HCT116 (cell line): ENCODE measurements at regions not wholly inside any gene's neighbourhood (a gene's known extent, or its start where the extent isn't known, plus 50 kb on each side); places are given as distances from the start of the nearest gene placed in this dataset.

Experiments
- ATAC-seq: fragments of 200-7000 bp; cut with Tn5 transposase; 2 replicates; pipeline ENCODE4 v1.9.1; 2020; ENCODE audit warnings: mild to moderate bottlenecking, moderate library complexity
- BruUV-seq: library from RNA; stranded (reverse); fragments of 400-500 nt; replicated peaks from 2 replicates; lab custom pipeline; 2021; lab: Mats Ljungman, UMichigan
- CTCF ChIA-PET: fragments of 300-600 bp; sonication (Branson Sonifier 250); formaldehyde crosslinking; loops from one replicate; lab custom pipeline; 2021; ENCODE audit warnings: antibody characterized with exemption; lab: Charles Lee
- POLR2A ChIA-PET: fragments of 300-600, 350-600 bp; sonication (Branson Sonifier 250); formaldehyde crosslinking; loops from one replicate; lab custom pipeline; 2021; ENCODE audit warnings: antibody characterized with exemption; lab: Charles Lee
- RAD21 ChIA-PET, 2 experiments: fragments of 300-600 bp; sonication (Branson Sonifier 250); formaldehyde crosslinking; loops; one replicate each; lab custom pipeline; 2023; ENCODE audit warnings: low total read pairs in 2 of 2; ENCODE audit not compliant: uncharacterized antibody in 2 of 2, unreplicated experiment in 2 of 2, low non-redundant PET in 1 of 2; lab: Charles Lee
- DNase-seq: peaks from one replicate; pipeline ENCODE4 v3.0.0-alpha.2; 2010; ENCODE audit warnings: low read depth, low spot score
- H2AFZ ChIP-seq: fragments of 200-600 bp; shearing (Covaris generic), sonication (generic); 2 replicates; pipeline ENCODE4 v1.6.1; 2017; ENCODE audit warnings: low read depth, mixed run types, mixed read lengths, antibody characterized with exemption, low read length; ENCODE audit not compliant: poor library complexity, severe bottlenecking
- H3K27ac ChIP-seq: 2 replicates; pipeline ENCODE4 v1.5.1; 2012; ENCODE audit warnings: low read depth, low read length
- H3K27me3 ChIP-seq: fragments of 200-600 bp; sonication (generic); 2 replicates; pipeline ENCODE4 v1.6.1; 2016; ENCODE audit warnings: mixed run types, low read length, mixed read lengths; ENCODE audit not compliant: insufficient read depth
- H3K36me3 ChIP-seq, 2 experiments: fragments of 200-500 bp in 1 of 2; fragments of 200-600 bp in 1 of 2; sonication (Bioruptor generic) in 1 of 2; sonication (generic) in 1 of 2; 2 replicates each; pipeline versions ENCODE4 v1.5.1 to v1.6.1; 2014 to 2016; ENCODE audit warnings: low read length in 2 of 2, inconsistent platforms in 1 of 2, mixed read lengths in 1 of 2, mixed run types in 1 of 2; ENCODE audit not compliant: insufficient read depth in 2 of 2, control insufficient read depth in 1 of 2
- H3K4me1 ChIP-seq, 2 experiments: fragments of 200-600 bp in 1 of 2; sonication (generic) in 1 of 2; 2 replicates each; pipeline versions ENCODE4 v1.5.1 to v1.6.1; 2012 to 2017; ENCODE audit warnings: low read length in 2 of 2, inconsistent platforms in 1 of 2, mild to moderate bottlenecking in 1 of 2, mixed read lengths in 1 of 2, mixed run types in 1 of 2, moderate library complexity in 1 of 2; ENCODE audit not compliant: insufficient read depth in 2 of 2, control insufficient read depth in 1 of 2
- H3K4me2 ChIP-seq: fragments of 200-600 bp; sonication (generic); 2 replicates; pipeline ENCODE4 v1.6.1; 2017; ENCODE audit warnings: mixed run types, low read length, mixed read lengths
- H3K4me3 ChIP-seq, 2 experiments: fragments of 200-600 bp in 1 of 2; sonication (generic) in 1 of 2; replicated peaks in 1 of 2; 2 replicates each; pipeline ENCODE4 v1.5.1; 2011 to 2016; ENCODE audit warnings: low read length in 2 of 2, control low read depth in 1 of 2, low read depth in 1 of 2, mild to moderate bottlenecking in 1 of 2, mixed read lengths in 1 of 2, mixed run types in 1 of 2
- H3K79me2 ChIP-seq: fragments of 200-600 bp; sonication (generic); 2 replicates; pipeline ENCODE4 v1.6.1; 2017; ENCODE audit warnings: mild to moderate bottlenecking, mixed run types, low read length, moderate library complexity, mixed read lengths; ENCODE audit not compliant: insufficient read depth
- H3K9ac ChIP-seq: fragments of 200-600 bp; sonication (generic); 2 replicates; pipeline ENCODE4 v1.6.1; 2016; ENCODE audit warnings: low read length, mixed read lengths
- H3K9me2 ChIP-seq: fragments of 200-600 bp; sonication (generic), shearing (Covaris generic); 2 replicates; pipeline ENCODE4 v1.6.1; 2017; ENCODE audit warnings: mixed run types, mild to moderate bottlenecking, moderate library complexity; ENCODE audit not compliant: insufficient read depth
- H3K9me3 ChIP-seq, 2 experiments: fragments of 200-500 bp in 1 of 2; fragments of 200-600 bp in 1 of 2; sonication (Bioruptor generic) in 1 of 2; sonication (generic) in 1 of 2; 2 replicates each; pipeline ENCODE4 v1.6.1; 2014 to 2017; ENCODE audit warnings: low read length in 2 of 2, mixed read lengths in 2 of 2, inconsistent platforms in 1 of 2, low read depth in 1 of 2, mild to moderate bottlenecking in 1 of 2, mixed run types in 1 of 2, moderate library complexity in 1 of 2; ENCODE audit not compliant: control insufficient read depth in 1 of 2, insufficient read depth in 1 of 2
- H4K20me1 ChIP-seq: fragments of 200-600 bp; sonication (generic), shearing (Covaris generic); 2 replicates; pipeline ENCODE4 v1.6.1; 2017; ENCODE audit warnings: mixed run types, mild to moderate bottlenecking, moderate library complexity; ENCODE audit not compliant: insufficient read depth
- CBX3 ChIP-seq: IDR thresholded peaks from 2 replicates; pipeline ENCODE4 v1.6.1; 2012; ENCODE audit warnings: low read depth
- CEBPB ChIP-seq: IDR thresholded peaks from 2 replicates; pipeline ENCODE4 v1.6.1; 2012; ENCODE audit warnings: low read depth
- ELF1 ChIP-seq: IDR thresholded peaks from 2 replicates; pipeline ENCODE4 v1.6.1; 2012; ENCODE audit warnings: low read depth, borderline replicate concordance
- EZH2 ChIP-seq: fragments of 200-600 bp; sonication (generic); IDR thresholded peaks from 2 replicates; pipeline ENCODE4 v1.6.1; 2017; ENCODE audit warnings: antibody characterized with exemption, mixed run types
- POLR2A ChIP-seq: IDR thresholded peaks from 2 replicates; pipeline ENCODE4 v1.7.0; 2011; ENCODE audit warnings: borderline replicate concordance; ENCODE audit not compliant: insufficient read depth, insufficient read length; ENCODE audit errors: extremely low read depth
- POLR2AphosphoS5 ChIP-seq: IDR thresholded peaks from 2 replicates; pipeline ENCODE4 v1.6.1; 2011; ENCODE audit warnings: mild to moderate bottlenecking, low read depth, low read length, moderate library complexity
- RAD21 ChIP-seq: IDR thresholded peaks from 2 replicates; pipeline ENCODE4 v1.6.1; 2012; ENCODE audit warnings: low read depth, mild to moderate bottlenecking
- SIN3A ChIP-seq: IDR thresholded peaks from 2 replicates; pipeline ENCODE4 v1.6.1; 2012; ENCODE audit warnings: low read depth
- SP1 ChIP-seq: IDR thresholded peaks from 2 replicates; pipeline ENCODE4 v1.6.1; 2012; ENCODE audit warnings: low read depth
- SRF ChIP-seq: IDR thresholded peaks from 2 replicates; pipeline ENCODE4 v1.6.1; 2012; ENCODE audit warnings: low read depth
- ZFX ChIP-seq: fragments of 450-650 bp; IDR thresholded peaks from 2 replicates; pipeline ENCODE4 v1.6.1; 2017
- intact Hi-C: fragments of 100-400 bp; cut with micrococcal nuclease; formaldehyde crosslinking; loops from 2 replicates; pipeline ENCODE4 v1.10.0; 2022
- TF ChIP-seq, protein P1 (sequence below), 3 experiments: fragments of 200-600 bp in 1 of 3; sonication (generic) in 1 of 3; IDR thresholded peaks in 2 of 3; conservative IDR thresholded peaks in 1 of 3; 2 replicates each; pipeline ENCODE4 v1.5.1; 2012 to 2017; ENCODE audit warnings: low read depth in 2 of 3, low read length in 2 of 3, antibody characterized with exemption in 1 of 3, borderline replicate concordance in 1 of 3, control low read depth in 1 of 3, mild to moderate bottlenecking in 1 of 3, mixed read lengths in 1 of 3, mixed run types in 1 of 3, moderate library complexity in 1 of 3; ENCODE audit not compliant: insufficient read depth in 1 of 3
- TF ChIP-seq, protein P2 (sequence below): IDR thresholded peaks from 2 replicates; pipeline ENCODE4 v1.6.1; 2011; ENCODE audit warnings: mild to moderate bottlenecking, low read length, moderate library complexity; ENCODE audit not compliant: insufficient replicate concordance; ENCODE audit errors: extremely low read depth
- TF ChIP-seq, protein P3 (sequence below): IDR thresholded peaks from 2 replicates; pipeline ENCODE4 v1.6.1; 2012
- TF ChIP-seq, protein P4 (sequence below): IDR thresholded peaks from 2 replicates; pipeline ENCODE4 v1.6.1; 2012; ENCODE audit warnings: low read depth

DNA sequence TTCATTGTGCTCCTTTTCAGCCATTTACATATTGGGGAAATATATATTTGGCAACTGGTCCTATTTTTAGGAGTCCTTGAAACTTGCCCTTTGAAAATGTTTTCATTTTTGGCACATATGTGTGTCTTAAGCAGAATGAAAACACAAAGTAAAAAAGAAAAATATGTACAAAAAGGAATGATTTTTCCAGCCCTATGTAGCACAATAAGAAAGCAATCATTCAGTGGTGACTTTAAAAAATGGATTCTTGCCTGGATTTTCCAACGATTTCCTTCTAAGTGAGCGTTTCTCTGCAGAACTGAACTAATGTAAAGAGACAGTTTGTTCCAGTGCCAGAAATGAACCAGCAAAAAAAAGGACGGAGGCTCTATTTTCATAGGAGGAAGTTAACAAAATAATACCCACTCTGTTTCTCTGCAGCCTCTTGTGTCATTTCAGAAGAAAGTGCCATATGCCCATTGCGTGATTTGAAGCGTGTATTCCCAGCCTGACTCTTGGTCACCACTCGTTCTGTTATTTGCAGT, 340.1 kb downstream of the SETD4 start:
- POLR2A ChIA-PET, result no interaction called here
- TF ChIP-seq CBX3 (no peak), SP1 (no peak), EZH2 (no peak), SIN3A (no peak), POLR2A (no peak), POLR2AphosphoS5 (no peak), RAD21 (no peak), ZFX (no peak), ELF1 (no peak), CEBPB (no peak), SRF (no peak)
- TF ChIP-seq, protein P1, sequence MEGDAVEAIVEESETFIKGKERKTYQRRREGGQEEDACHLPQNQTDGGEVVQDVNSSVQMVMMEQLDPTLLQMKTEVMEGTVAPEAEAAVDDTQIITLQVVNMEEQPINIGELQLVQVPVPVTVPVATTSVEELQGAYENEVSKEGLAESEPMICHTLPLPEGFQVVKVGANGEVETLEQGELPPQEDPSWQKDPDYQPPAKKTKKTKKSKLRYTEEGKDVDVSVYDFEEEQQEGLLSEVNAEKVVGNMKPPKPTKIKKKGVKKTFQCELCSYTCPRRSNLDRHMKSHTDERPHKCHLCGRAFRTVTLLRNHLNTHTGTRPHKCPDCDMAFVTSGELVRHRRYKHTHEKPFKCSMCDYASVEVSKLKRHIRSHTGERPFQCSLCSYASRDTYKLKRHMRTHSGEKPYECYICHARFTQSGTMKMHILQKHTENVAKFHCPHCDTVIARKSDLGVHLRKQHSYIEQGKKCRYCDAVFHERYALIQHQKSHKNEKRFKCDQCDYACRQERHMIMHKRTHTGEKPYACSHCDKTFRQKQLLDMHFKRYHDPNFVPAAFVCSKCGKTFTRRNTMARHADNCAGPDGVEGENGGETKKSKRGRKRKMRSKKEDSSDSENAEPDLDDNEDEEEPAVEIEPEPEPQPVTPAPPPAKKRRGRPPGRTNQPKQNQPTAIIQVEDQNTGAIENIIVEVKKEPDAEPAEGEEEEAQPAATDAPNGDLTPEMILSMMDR (IDR thresholded peaks at IDR 0.05 in 2 of 3, conservative IDR thresholded peaks at IDR 0.05 in 1 of 3; ENCODE audit: borderline replicate concordance in 1 of 3, insufficient read depth in 1 of 3, low read depth in 2 of 3, low read length in 2 of 3), result no peak
- TF ChIP-seq, protein P2, sequence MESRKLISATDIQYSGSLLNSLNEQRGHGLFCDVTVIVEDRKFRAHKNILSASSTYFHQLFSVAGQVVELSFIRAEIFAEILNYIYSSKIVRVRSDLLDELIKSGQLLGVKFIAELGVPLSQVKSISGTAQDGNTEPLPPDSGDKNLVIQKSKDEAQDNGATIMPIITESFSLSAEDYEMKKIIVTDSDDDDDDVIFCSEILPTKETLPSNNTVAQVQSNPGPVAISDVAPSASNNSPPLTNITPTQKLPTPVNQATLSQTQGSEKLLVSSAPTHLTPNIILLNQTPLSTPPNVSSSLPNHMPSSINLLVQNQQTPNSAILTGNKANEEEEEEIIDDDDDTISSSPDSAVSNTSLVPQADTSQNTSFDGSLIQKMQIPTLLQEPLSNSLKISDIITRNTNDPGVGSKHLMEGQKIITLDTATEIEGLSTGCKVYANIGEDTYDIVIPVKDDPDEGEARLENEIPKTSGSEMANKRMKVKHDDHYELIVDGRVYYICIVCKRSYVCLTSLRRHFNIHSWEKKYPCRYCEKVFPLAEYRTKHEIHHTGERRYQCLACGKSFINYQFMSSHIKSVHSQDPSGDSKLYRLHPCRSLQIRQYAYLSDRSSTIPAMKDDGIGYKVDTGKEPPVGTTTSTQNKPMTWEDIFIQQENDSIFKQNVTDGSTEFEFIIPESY, result no peak
- TF ChIP-seq, protein P3, sequence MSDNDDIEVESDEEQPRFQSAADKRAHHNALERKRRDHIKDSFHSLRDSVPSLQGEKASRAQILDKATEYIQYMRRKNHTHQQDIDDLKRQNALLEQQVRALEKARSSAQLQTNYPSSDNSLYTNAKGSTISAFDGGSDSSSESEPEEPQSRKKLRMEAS, result no peak
- TF ChIP-seq, protein P4, sequence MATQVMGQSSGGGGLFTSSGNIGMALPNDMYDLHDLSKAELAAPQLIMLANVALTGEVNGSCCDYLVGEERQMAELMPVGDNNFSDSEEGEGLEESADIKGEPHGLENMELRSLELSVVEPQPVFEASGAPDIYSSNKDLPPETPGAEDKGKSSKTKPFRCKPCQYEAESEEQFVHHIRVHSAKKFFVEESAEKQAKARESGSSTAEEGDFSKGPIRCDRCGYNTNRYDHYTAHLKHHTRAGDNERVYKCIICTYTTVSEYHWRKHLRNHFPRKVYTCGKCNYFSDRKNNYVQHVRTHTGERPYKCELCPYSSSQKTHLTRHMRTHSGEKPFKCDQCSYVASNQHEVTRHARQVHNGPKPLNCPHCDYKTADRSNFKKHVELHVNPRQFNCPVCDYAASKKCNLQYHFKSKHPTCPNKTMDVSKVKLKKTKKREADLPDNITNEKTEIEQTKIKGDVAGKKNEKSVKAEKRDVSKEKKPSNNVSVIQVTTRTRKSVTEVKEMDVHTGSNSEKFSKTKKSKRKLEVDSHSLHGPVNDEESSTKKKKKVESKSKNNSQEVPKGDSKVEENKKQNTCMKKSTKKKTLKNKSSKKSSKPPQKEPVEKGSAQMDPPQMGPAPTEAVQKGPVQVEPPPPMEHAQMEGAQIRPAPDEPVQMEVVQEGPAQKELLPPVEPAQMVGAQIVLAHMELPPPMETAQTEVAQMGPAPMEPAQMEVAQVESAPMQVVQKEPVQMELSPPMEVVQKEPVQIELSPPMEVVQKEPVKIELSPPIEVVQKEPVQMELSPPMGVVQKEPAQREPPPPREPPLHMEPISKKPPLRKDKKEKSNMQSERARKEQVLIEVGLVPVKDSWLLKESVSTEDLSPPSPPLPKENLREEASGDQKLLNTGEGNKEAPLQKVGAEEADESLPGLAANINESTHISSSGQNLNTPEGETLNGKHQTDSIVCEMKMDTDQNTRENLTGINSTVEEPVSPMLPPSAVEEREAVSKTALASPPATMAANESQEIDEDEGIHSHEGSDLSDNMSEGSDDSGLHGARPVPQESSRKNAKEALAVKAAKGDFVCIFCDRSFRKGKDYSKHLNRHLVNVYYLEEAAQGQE, result no peak
- no peak for ATAC-seq

More for the DNA sequence above, 340.1 kb downstream of the SETD4 start:
- H2AFZ ChIP-seq, result no peak overlapping the region
- ChIA-PET RAD21 (no interaction called here), CTCF (no interaction called here)
- H3K4me2 ChIP-seq, result no peak overlapping the region
- no peaks in the 10 kb centered on the region for H3K27me3 ChIP-seq
- intact Hi-C loops, result no loop called here
- no peaks in the 10 kb centered on the region for H3K36me3 ChIP-seq
- H3K4me3 ChIP-seq, result no peak overlapping the region
- H4K20me1 ChIP-seq, result no peaks in the 10 kb centered on the region
- H3K9me3 ChIP-seq, result no peaks in the 10 kb centered on the region
- H3K4me1 ChIP-seq, result no peaks in the 10 kb centered on the region
- no peak overlapping the region for H3K9ac ChIP-seq
- H3K79me2 ChIP-seq, result no peaks in the 10 kb centered on the region
- DNase-seq, result no peak
- H3K27ac ChIP-seq, result no peak overlapping the region
- H3K9me2 ChIP-seq, result no peaks in the 10 kb centered on the region
- BruUV-seq, result no TSS peak
